H1 (cell line): ENCODE measurements at regions not wholly inside any gene's neighbourhood (a gene's known extent, or its start where the extent isn't known, plus 50 kb on each side); places are given as distances from the start of the nearest gene placed in this dataset.

Experiments used
- CTCF ChIA-PET: fragments of 300-600 bp; sonication (Branson Sonifier 250); formaldehyde crosslinking; loops from one replicate; lab custom pipeline; 2021; ENCODE audit not compliant: partially characterized antibody; lab: Charles Lee
- POLR2A ChIA-PET: fragments of 300-600 bp; sonication (Branson Sonifier 250); formaldehyde crosslinking; loops from one replicate; lab custom pipeline; 2021; ENCODE audit warnings: inconsistent platforms; ENCODE audit not compliant: partially characterized antibody; lab: Charles Lee
- DNase-seq, 2 experiments: peaks; one replicate each; pipeline versions ENCODE4 v3.0.0 to v3.0.0-alpha.2; 2010 to 2022; ENCODE audit warnings: low spot score in 2 of 2, low read depth in 1 of 2, mixed read lengths in 1 of 2
- FAIRE-seq: peaks from 2 replicates; lab custom pipeline; 2011; peaks lifted over from hg19 to GRCh38; lab: Jason Lieb, UNC
- H2AFZ ChIP-seq: 2 replicates; pipeline ENCODE4 v1.8.1; 2012; ENCODE audit warnings: low read length, inconsistent platforms
- H2AK5ac ChIP-seq: 2 replicates; pipeline ENCODE4 v1.6.1; 2013; ENCODE audit warnings: low read depth, low read length
- H2BK120ac ChIP-seq: replicated peaks from 2 replicates; pipeline ENCODE3; 2013; ENCODE audit warnings: low read depth, low read length, inconsistent platforms
- H2BK12ac ChIP-seq: 2 replicates; pipeline ENCODE4 v1.6.1; 2013; ENCODE audit warnings: low read depth, low read length
- H2BK15ac ChIP-seq: 2 replicates; pipeline ENCODE4 v1.6.1; 2013; ENCODE audit warnings: low read length
- H2BK20ac ChIP-seq: 2 replicates; pipeline ENCODE4 v1.6.1; 2013; ENCODE audit warnings: low read length
- H2BK5ac ChIP-seq: 2 replicates; pipeline ENCODE4 v1.6.1; 2013; ENCODE audit warnings: low read depth, low read length
- H3K14ac ChIP-seq: 2 replicates; pipeline ENCODE4 v1.6.1; 2013; ENCODE audit warnings: inconsistent platforms; ENCODE audit not compliant: insufficient read length
- H3K18ac ChIP-seq: 2 replicates; pipeline ENCODE4 v1.6.1; 2013; ENCODE audit warnings: low read length; ENCODE audit errors: extremely low read depth
- H3K23ac ChIP-seq: 2 replicates; pipeline ENCODE4 v1.6.1; 2013; ENCODE audit warnings: inconsistent platforms; ENCODE audit not compliant: insufficient read length
- H3K23me2 ChIP-seq: 2 replicates; pipeline ENCODE4 v1.6.1; 2013; ENCODE audit warnings: low read depth, low read length
- H3K27ac ChIP-seq: 2 replicates; pipeline ENCODE4 v1.6.1; 2011; ENCODE audit warnings: low read depth, low read length, inconsistent platforms
- H3K27me3 ChIP-seq, 4 experiments: replicated peaks in 1 of 4; 1 replicate in 1 of 4; 2 replicates in 3 of 4; pipeline versions ENCODE4 v1.6.1 to v1.8.1; 2011 to 2013; ENCODE audit warnings: low read length in 3 of 4, mild to moderate bottlenecking in 3 of 4, inconsistent platforms in 2 of 4, mixed read lengths in 2 of 4, moderate library complexity in 1 of 4; ENCODE audit not compliant: control insufficient read depth in 3 of 4, insufficient read depth in 3 of 4; ENCODE audit errors: extremely low read depth in 1 of 4
- H3K36me3 ChIP-seq, 4 experiments: 2 replicates each; pipeline versions ENCODE4 v1.6.1 to v1.8.1; 2011 to 2013; ENCODE audit warnings: mild to moderate bottlenecking in 4 of 4, low read length in 3 of 4, moderate library complexity in 2 of 4, control low read depth in 1 of 4, inconsistent platforms in 1 of 4; ENCODE audit not compliant: insufficient read depth in 4 of 4, control insufficient read depth in 2 of 4
- H3K4ac ChIP-seq: replicated peaks from 2 replicates; pipeline ENCODE3; 2013; ENCODE audit warnings: low read length, low read depth, mixed read lengths, inconsistent platforms; ENCODE audit not compliant: insufficient read length
- H3K4me1 ChIP-seq, 4 experiments: replicated peaks in 1 of 4; 1 replicate in 1 of 4; 2 replicates in 3 of 4; pipeline versions ENCODE4 v1.6.1 to v1.8.1; 2011 to 2013; ENCODE audit warnings: low read length in 3 of 4, inconsistent platforms in 2 of 4, mixed read lengths in 1 of 4; ENCODE audit not compliant: insufficient read depth in 4 of 4, control insufficient read depth in 3 of 4
- H3K4me2 ChIP-seq, 2 experiments: 2 replicates each; pipeline versions ENCODE4 v1.6.1 to v1.8.1; 2011 to 2013; ENCODE audit warnings: low read depth in 2 of 2, low read length in 2 of 2, control low read depth in 1 of 2, inconsistent platforms in 1 of 2, mild to moderate bottlenecking in 1 of 2; ENCODE audit not compliant: insufficient read depth in 1 of 2
- H3K4me3 ChIP-seq, 4 experiments: fragments of 200-600, 300-600 bp in 1 of 4; sonication (generic), shearing (Covaris generic), sonication (Bioruptor Twin) in 1 of 4; 2 replicates each; pipeline versions ENCODE4 v1.5.1 to v1.8.1; 2011 to 2016; ENCODE audit warnings: low read length in 4 of 4, low read depth in 3 of 4, control low read depth in 2 of 4, inconsistent platforms in 2 of 4, mild to moderate bottlenecking in 2 of 4, mixed read lengths in 1 of 4, moderate library complexity in 1 of 4; ENCODE audit not compliant: insufficient read depth in 2 of 4; ENCODE audit errors: extremely low read depth in 1 of 4
- H3K56ac ChIP-seq: replicated peaks from 2 replicates; pipeline ENCODE3; 2013; ENCODE audit warnings: low read depth, mild to moderate bottlenecking, mixed read lengths, low read length, inconsistent platforms; ENCODE audit not compliant: insufficient read length
- H3K79me1 ChIP-seq: 2 replicates; pipeline ENCODE4 v1.6.1; 2013; ENCODE audit warnings: low read depth, low read length, control low read depth
- H3K79me2 ChIP-seq, 2 experiments: 2 replicates each; pipeline versions ENCODE4 v1.6.1 to v1.8.1; 2012 to 2013; ENCODE audit warnings: low read length in 2 of 2, mild to moderate bottlenecking in 2 of 2, inconsistent platforms in 1 of 2; ENCODE audit not compliant: insufficient read depth in 2 of 2, control insufficient read depth in 1 of 2
- H3K9ac ChIP-seq, 4 experiments: replicated peaks in 1 of 4; 1 replicate in 1 of 4; 2 replicates in 3 of 4; pipeline versions ENCODE4 v1.6.1 to v1.8.1; 2011 to 2013; ENCODE audit warnings: low read depth in 3 of 4, low read length in 3 of 4, control low read depth in 2 of 4, mild to moderate bottlenecking in 2 of 4, moderate library complexity in 2 of 4, inconsistent platforms in 1 of 4; ENCODE audit errors: extremely low read depth in 1 of 4
- H3K9me3 ChIP-seq, 2 experiments: 2 replicates each; pipeline versions ENCODE4 v1.6.1 to v1.8.1; 2012 to 2013; ENCODE audit warnings: mild to moderate bottlenecking in 2 of 2, moderate library complexity in 2 of 2, control low read depth in 1 of 2, inconsistent platforms in 1 of 2, low read depth in 1 of 2, low read length in 1 of 2, mixed read lengths in 1 of 2; ENCODE audit not compliant: insufficient read depth in 2 of 2
- H4K20me1 ChIP-seq, 2 experiments: replicated peaks in 1 of 2; 2 replicates each; pipeline versions ENCODE3 to v1.8.1; 2011 to 2013; ENCODE audit warnings: inconsistent platforms in 2 of 2, low read length in 2 of 2, mild to moderate bottlenecking in 1 of 2; ENCODE audit not compliant: insufficient read depth in 2 of 2, control insufficient read depth in 1 of 2
- H4K5ac ChIP-seq: 2 replicates; pipeline ENCODE4 v1.6.1; 2013; ENCODE audit warnings: low read length, low read depth, mixed read lengths, inconsistent platforms; ENCODE audit not compliant: insufficient read length
- H4K8ac ChIP-seq: 2 replicates; pipeline ENCODE4 v1.8.0; 2013; ENCODE audit warnings: mild to moderate bottlenecking, moderate library complexity, low read length, inconsistent platforms; ENCODE audit not compliant: insufficient read depth; ENCODE audit errors: extremely low read depth
- H4K91ac ChIP-seq: replicated peaks from 2 replicates; pipeline ENCODE3; 2013; ENCODE audit warnings: low read length, mixed read lengths, inconsistent platforms; ENCODE audit not compliant: insufficient read length
- ASH2L ChIP-seq: fragments of 200-600, 300-600 bp; sonication (generic); IDR thresholded peaks from one replicate; pipeline ENCODE4 v1.7.1; 2017; ENCODE audit warnings: low read length
- CREB1 ChIP-seq: IDR thresholded peaks from 2 replicates; pipeline ENCODE4 v1.6.1; 2012; ENCODE audit warnings: inconsistent platforms
- CTCF ChIP-seq, 3 experiments: IDR thresholded peaks; 1 replicate in 2 of 3; 2 replicates in 1 of 3; pipeline versions ENCODE4 v1.5.1 to v1.6.1; 2011; ENCODE audit warnings: low read length in 3 of 3, mild to moderate bottlenecking in 3 of 3, inconsistent platforms in 2 of 3, low read depth in 1 of 3, moderate library complexity in 1 of 3; ENCODE audit not compliant: insufficient read depth in 1 of 3; ENCODE audit errors: control extremely low read depth in 1 of 3
- EGR1 ChIP-seq: IDR thresholded peaks from 2 replicates; pipeline ENCODE4 v1.6.1; 2011; ENCODE audit warnings: low read depth, low read length, borderline replicate concordance
- JUN ChIP-seq: IDR thresholded peaks from 2 replicates; pipeline ENCODE4 v1.6.1; 2011; ENCODE audit warnings: low read depth, mild to moderate bottlenecking, improper control_type of control experiment, low read length
- KDM4A ChIP-seq: IDR thresholded peaks from one replicate; pipeline ENCODE4 v1.7.1; 2012; ENCODE audit warnings: low read depth, mild to moderate bottlenecking, moderate library complexity, low read length, inconsistent platforms; ENCODE audit not compliant: severe bottlenecking
- MAX ChIP-seq: IDR thresholded peaks from 2 replicates; pipeline ENCODE4 v1.6.1; 2012; ENCODE audit warnings: inconsistent platforms
- NANOG ChIP-seq: IDR thresholded peaks from 2 replicates; pipeline ENCODE4 v1.6.1; 2011; ENCODE audit warnings: low read length, low read depth, mild to moderate bottlenecking, inconsistent platforms; ENCODE audit not compliant: insufficient read depth, poor library complexity, severe bottlenecking
- NRF1 ChIP-seq: IDR thresholded peaks from 2 replicates; pipeline ENCODE4 v1.6.1; 2011; ENCODE audit warnings: mild to moderate bottlenecking, low read depth, low read length, improper control_type of control experiment
- RFX5 ChIP-seq: IDR thresholded peaks from 2 replicates; pipeline ENCODE4 v1.6.1; 2011; ENCODE audit warnings: low read depth, low read length, improper control_type of control experiment, borderline replicate concordance
- RXRA ChIP-seq: IDR thresholded peaks from 2 replicates; pipeline ENCODE4 v1.6.1; 2011; ENCODE audit warnings: low read depth, mild to moderate bottlenecking, low read length, moderate library complexity; ENCODE audit not compliant: insufficient read depth
- SP4 ChIP-seq: IDR thresholded peaks from 2 replicates; pipeline ENCODE4 v1.6.1; 2012; ENCODE audit warnings: low read length, inconsistent platforms
- TCF12 ChIP-seq: IDR thresholded peaks from 2 replicates; pipeline ENCODE4 v1.6.1; 2011; ENCODE audit warnings: low read depth, mild to moderate bottlenecking, low read length
- WGBS, 2 experiments: shearing (Covaris generic) in 1 of 2; methylation state at CpG; one replicate each; pipeline versions ENCODE4 v1.1.6 to v1.1.7; 2013 to 2015; ENCODE audit warnings: low lambda C conversion rate in 2 of 2, mixed read lengths in 2 of 2, inconsistent platforms in 1 of 2, low coverage in 1 of 2, missing lambda C conversion rate in 1 of 2; ENCODE audit not compliant: insufficient replicate concordance in 2 of 2, insufficient coverage in 1 of 2, insufficient read length in 1 of 2; ENCODE audit errors: extremely low coverage in 1 of 2, missing lambda C conversion rate in 1 of 2; 5-methylcytosine and 5-hydroxymethylcytosine counted together

GRCh38 chr13:85312071-85312470 lies 487.1 kb downstream of the SLITRK6 start:
- H3K23ac ChIP-seq, result no peak overlapping the region
- no peak overlapping the region for H2BK15ac ChIP-seq
- no peak overlapping the region for H3K4me2 ChIP-seq
- 87% methylated on average over 4 of the region's 4 CpGs; no CpG with 5 or more reads in 1 of the 2 experiments for WGBS, 2 experiments
- H2BK12ac ChIP-seq, result no peak overlapping the region
- H4K5ac ChIP-seq, result no peak overlapping the region
- no peak overlapping the region for H2BK5ac ChIP-seq
- ChIA-PET POLR2A (no interaction called here), CTCF (no interaction called here)
- no peaks in the 10 kb centered on the region for H3K79me2 ChIP-seq
- DNase-seq (no peak), FAIRE-seq (no peak)
- no peak overlapping the region for H3K4ac ChIP-seq
- no peaks in the 10 kb centered on the region for H3K79me1 ChIP-seq
- no peak overlapping the region for H3K4me3 ChIP-seq
- H3K56ac ChIP-seq, result no peak overlapping the region
- H4K91ac ChIP-seq, result no peak overlapping the region
- H2BK120ac ChIP-seq, result no peak overlapping the region
- no peaks in the 10 kb centered on the region for H3K4me1 ChIP-seq
- H2BK20ac ChIP-seq, result no peak overlapping the region
- no peaks in the 10 kb centered on the region for H3K27me3 ChIP-seq
- H3K9ac ChIP-seq, result no peak overlapping the region
- H4K8ac ChIP-seq, result no peak overlapping the region
- no peaks in the 10 kb centered on the region for H3K9me3 ChIP-seq
- no peaks in the 10 kb centered on the region for H4K20me1 ChIP-seq
- H2AFZ ChIP-seq, result no peak overlapping the region
- no peak overlapping the region for H3K27ac ChIP-seq
- H2AK5ac ChIP-seq, result no peak overlapping the region
- H3K14ac ChIP-seq, result no peak overlapping the region
- no peak overlapping the region for H3K18ac ChIP-seq
- no peaks in the 10 kb centered on the region for H3K36me3 ChIP-seq
- H3K23me2 ChIP-seq, result no peaks in the 10 kb centered on the region
- TF ChIP-seq RXRA (no peak), NANOG (no peak), KDM4A (no peak), TCF12 (no peak), CTCF (IDR thresholded peaks at IDR 0.05; ENCODE audit: control extremely low read depth in 1 of 3, insufficient read depth in 1 of 3, low read depth in 1 of 3, low read length in 3 of 3) (no peak), EGR1 (no peak), JUN (no peak), ASH2L (no peak), RFX5 (no peak), MAX (no peak), NRF1 (no peak), SP4 (no peak), CREB1 (no peak)
